CD4-positive, CD25-positive, alpha-beta regulatory T cell (primary cell): ENCODE measurements at regions not wholly inside any gene's neighbourhood (a gene's known extent, or its start where the extent isn't known, plus 50 kb on each side); places are given as distances from the start of the nearest gene placed in this dataset.

Source experiments
- ATAC-seq, 2 donors: fragments of 150-1000 bp; cut with Tn5 transposase; one replicate each; pipeline ENCODE4 v1.10.0; 2021; ENCODE audit warnings: low read depth in 2 of 2, moderate number of reproducible peaks in 2 of 2, moderate library complexity in 1 of 2
- DNase-seq, 3 donors: peaks; one replicate each; pipeline versions ENCODE4 v3.0.0 to v3.0.0-alpha.2; 2012 to 2022; ENCODE audit warnings: mixed read lengths in 1 of 3
- H3K27ac ChIP-seq: one replicate; pipeline ENCODE4 v1.7.0; 2013; ENCODE audit warnings: mild to moderate bottlenecking, low read length; ENCODE audit not compliant: insufficient read depth, poor library complexity, severe bottlenecking
- H3K27me3 ChIP-seq: one replicate; pipeline ENCODE4 v1.7.0; 2013; ENCODE audit warnings: low read length; ENCODE audit not compliant: control insufficient read depth, insufficient read depth
- H3K36me3 ChIP-seq: one replicate; pipeline ENCODE4 v1.7.0; 2013; ENCODE audit warnings: mild to moderate bottlenecking, low read length, moderate library complexity; ENCODE audit not compliant: control insufficient read depth, insufficient read depth
- H3K4me1 ChIP-seq: 2 replicates; pipeline ENCODE4 v1.7.0; 2013; ENCODE audit warnings: mild to moderate bottlenecking, low read length; ENCODE audit not compliant: insufficient read depth, control insufficient read depth, poor library complexity, severe bottlenecking
- H3K4me3 ChIP-seq: one replicate; pipeline ENCODE4 v1.7.0; 2013; ENCODE audit warnings: low read depth, mild to moderate bottlenecking, low read length, moderate library complexity
- H3K9me3 ChIP-seq, 2 experiments: 1 replicate in 1 of 2; 2 replicates in 1 of 2; pipeline ENCODE4 v1.7.0; 2013; ENCODE audit warnings: low read length in 2 of 2, mild to moderate bottlenecking in 1 of 2, moderate library complexity in 1 of 2; ENCODE audit not compliant: control insufficient read depth in 2 of 2
- H3K27ac Mint-ChIP-seq, 3 donors: one replicate each; pipeline ENCODE4 v1.8.0; 2020 to 2022; ENCODE audit warnings: mild to moderate bottlenecking in 3 of 3, mixed read lengths in 3 of 3, moderate library complexity in 2 of 3
- H3K27me3 Mint-ChIP-seq: one replicate; pipeline ENCODE4 v1.8.0; 2022; ENCODE audit warnings: mild to moderate bottlenecking, mixed read lengths
- H3K36me3 Mint-ChIP-seq: one replicate; pipeline ENCODE4 v1.8.0; 2020; ENCODE audit warnings: mixed read lengths
- H3K4me1 Mint-ChIP-seq, 4 donors: one replicate each; pipeline ENCODE4 v1.8.0; 2020 to 2022; ENCODE audit warnings: mixed read lengths in 4 of 4, mild to moderate bottlenecking in 1 of 4
- H3K4me3 Mint-ChIP-seq, 4 donors: one replicate each; pipeline ENCODE4 v1.8.0; 2020 to 2022; ENCODE audit warnings: mild to moderate bottlenecking in 4 of 4, mixed read lengths in 4 of 4, moderate library complexity in 3 of 4
- H3K9me3 Mint-ChIP-seq, 7 donors: one replicate each; pipeline ENCODE4 v1.8.0; 2020 to 2022; ENCODE audit warnings: mixed read lengths in 7 of 7, mild to moderate bottlenecking in 3 of 7, moderate library complexity in 2 of 7

GRCh38 chr3:159830523-159831154 lies 158.0 kb upstream of the IL12A start:
- Mint-ChIP-seq H3K27me3 (peaks cover 15% of the 10 kb centered on the region), H3K4me1 (peaks cover 0 to 2% (median 0%) of the 10 kb centered on the region in 4 donors), H3K9me3 (no peaks in the 10 kb centered on the region), H3K36me3 (no peaks in the 10 kb centered on the region), H3K27ac (no peak overlapping the region), H3K4me3 (no peak overlapping the region)
- H3K27me3 ChIP-seq = peaks cover 10% of the 10 kb centered on the region
- H3K4me1 ChIP-seq = no peaks in the 10 kb centered on the region
- no peak overlapping the region for H3K4me3 ChIP-seq
- H3K9me3 ChIP-seq = no peaks in the 10 kb centered on the region
- DNase-seq (no peak), ATAC-seq (no peak)
- H3K27ac ChIP-seq = no peak overlapping the region
- H3K36me3 ChIP-seq = no peaks in the 10 kb centered on the region

GRCh38 chr3:159831466-159831865 lies 157.2 kb upstream of the IL12A start:
- Mint-ChIP-seq H3K4me3 (no peak overlapping the region), H3K4me1 (peaks cover 0 to 2% (median 0%) of the 10 kb centered on the region in 4 donors), H3K9me3 (no peaks in the 10 kb centered on the region), H3K36me3 (no peaks in the 10 kb centered on the region), H3K27ac (no peak overlapping the region), H3K27me3 (peaks cover 12% of the 10 kb centered on the region)
- Histone ChIP-seq H3K36me3 (no peaks in the 10 kb centered on the region), H3K27ac (no peak overlapping the region), H3K27me3 (peaks cover 10% of the 10 kb centered on the region), H3K4me3 (no peak overlapping the region), H3K9me3 (no peaks in the 10 kb centered on the region), H3K4me1 (no peaks in the 10 kb centered on the region)
- ATAC-seq (no peak), DNase-seq (no peak)

GRCh38 chr3:159832024-159832423 lies 156.6 kb upstream of the IL12A start:
- H3K36me3 ChIP-seq = no peaks in the 10 kb centered on the region
- H3K9me3 ChIP-seq = no peaks in the 10 kb centered on the region
- ATAC-seq (no peak), DNase-seq (no peak)
- H3K4me1 Mint-ChIP-seq = peaks cover 0 to 2% (median 0%) of the 10 kb centered on the region in 4 donors
- no peaks in the 10 kb centered on the region for H3K36me3 Mint-ChIP-seq
- H3K27ac ChIP-seq = no peak overlapping the region
- no peaks in the 10 kb centered on the region for H3K9me3 Mint-ChIP-seq
- no peak overlapping the region for H3K4me3 ChIP-seq
- H3K4me1 ChIP-seq = no peaks in the 10 kb centered on the region
- no peak overlapping the region for H3K4me3 Mint-ChIP-seq
- H3K27ac Mint-ChIP-seq = no peak overlapping the region
- H3K27me3 Mint-ChIP-seq = peaks cover 12% of the 10 kb centered on the region
- H3K27me3 ChIP-seq = peaks cover 10% of the 10 kb centered on the region

- H3K9me3 ChIP-seq = no peaks in the 10 kb centered on the region
- Mint-ChIP-seq H3K27me3 (peaks cover 4% of the 10 kb centered on the region), H3K9me3 (peaks cover 0 to 2% (median 0%) of the 10 kb centered on the region in 7 donors), H3K4me1 (peaks cover 0 to under 1% (median 0%) of the 10 kb centered on the region in 4 donors), H3K36me3 (no peaks in the 10 kb centered on the region), H3K27ac (no peak overlapping the region), H3K4me3 (no peak overlapping the region)
- no peak for ATAC-seq
- H3K27me3 ChIP-seq = peaks cover 9% of the 10 kb centered on the region
- H3K27ac ChIP-seq = no peak overlapping the region
- H3K4me3 ChIP-seq = no peak overlapping the region
- no peak for DNase-seq
- no peaks in the 10 kb centered on the region for H3K36me3 ChIP-seq
- H3K4me1 ChIP-seq = no peaks in the 10 kb centered on the region
Measured at GRCh38 chr3:159835126-159835525, 153.5 kb upstream of the IL12A start.

GRCh38 chr3:159837725-159838124 lies 150.9 kb upstream of the IL12A start:
- Mint-ChIP-seq H3K36me3 (no peaks in the 10 kb centered on the region), H3K4me1 (peaks cover 0 to 4% (median 0%) of the 10 kb centered on the region in 4 donors), H3K4me3 (no peak overlapping the region), H3K27ac (no peak overlapping the region), H3K27me3 (peaks cover 16% of the 10 kb centered on the region), H3K9me3 (peaks cover 0 to 2% (median 0%) of the 10 kb centered on the region in 7 donors)
- DNase-seq = no peak
- H3K27ac ChIP-seq = no peak overlapping the region
- no peaks in the 10 kb centered on the region for H3K9me3 ChIP-seq
- H3K4me1 ChIP-seq = no peaks in the 10 kb centered on the region
- H3K27me3 ChIP-seq = peaks cover 11% of the 10 kb centered on the region
- H3K4me3 ChIP-seq = no peak overlapping the region
- ATAC-seq = no peak
- no peaks in the 10 kb centered on the region for H3K36me3 ChIP-seq

- H3K36me3 Mint-ChIP-seq = no peaks in the 10 kb centered on the region
- no peak overlapping the region for H3K4me3 Mint-ChIP-seq
- H3K27ac Mint-ChIP-seq = no peak overlapping the region
- Histone ChIP-seq H3K27ac (no peak overlapping the region), H3K9me3 (no peaks in the 10 kb centered on the region), H3K36me3 (no peaks in the 10 kb centered on the region), H3K4me1 (no peaks in the 10 kb centered on the region), H3K27me3 (peaks cover 11% of the 10 kb centered on the region), H3K4me3 (no peak overlapping the region)
- H3K4me1 Mint-ChIP-seq = peaks cover 0 to 4% (median 0%) of the 10 kb centered on the region in 4 donors
- no peak for ATAC-seq
- peaks cover 0 to 2% (median 0%) of the 10 kb centered on the region in 7 donors for H3K9me3 Mint-ChIP-seq
- DNase-seq = no peak
- peaks cover 16% of the 10 kb centered on the region for H3K27me3 Mint-ChIP-seq
Measured at GRCh38 chr3:159838938-159839337, 149.7 kb upstream of the IL12A start.

- DNase-seq = no peak
- Histone ChIP-seq H3K27ac (no peak within 1 kb of the TSS), H3K4me3 (no peak within 1 kb of the TSS), H3K27me3 (peaks cover 6% of the 10 kb centered on the region), H3K4me1 (no peaks in the 10 kb centered on the region), H3K36me3 (no peaks in the 10 kb centered on the region), H3K9me3 (no peaks in the 10 kb centered on the region)
- Mint-ChIP-seq H3K27me3 (peaks cover 16% of the 10 kb centered on the region), H3K4me3 (no peak within 1 kb of the TSS), H3K4me1 (peaks cover 0 to 4% (median 0%) of the 10 kb centered on the region in 4 donors), H3K36me3 (no peaks in the 10 kb centered on the region), H3K27ac (no peak within 1 kb of the TSS), H3K9me3 (peaks cover 0 to 3% (median 0%) of the 10 kb centered on the region in 7 donors)
- peak in 1 of 2 donors; percentile 28 for ATAC-seq
Measured at GRCh38 chr3:159839561-159840379, 148.9 kb upstream of the IL12A start, which contains the start of gene SCHIP1. SCHIP1 (plus strand) TSS chr3:159839861.
